ENCODE measurements at regions not wholly inside any gene's neighbourhood (a gene's known extent, or its start where the extent isn't known, plus 50 kb on each side); places are given as distances from the start of the nearest gene placed in this dataset.

DNA sequence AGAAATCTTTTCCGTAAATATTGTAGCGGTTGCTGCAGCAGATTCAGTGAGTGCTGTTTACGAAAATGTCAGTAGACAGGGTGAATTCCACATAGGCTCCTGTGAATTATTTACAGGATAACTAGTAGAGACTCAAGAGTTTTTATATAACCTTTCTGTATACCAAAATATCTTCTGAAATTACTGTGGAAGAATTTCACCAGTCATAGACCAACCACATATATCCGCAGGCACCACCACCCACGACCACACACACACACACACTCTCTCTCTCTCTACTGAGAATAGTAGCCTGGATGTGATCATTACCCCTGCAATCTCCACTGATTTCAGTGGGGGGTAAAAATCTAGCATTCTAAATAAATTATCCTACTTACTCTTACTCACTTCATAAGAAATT lies 341.8 kb downstream of the RBM43 start:
- no peaks in the 10 kb centered on the region for H3K27me3 ChIP-seq (ENCODE audit: control insufficient read depth, low read length)
- H3F3A ChIP-seq (ENCODE audit: control insufficient read depth, insufficient read depth): no peaks in the 10 kb centered on the region
- no peak for TF ChIP-seq EZH2phosphoT487 (IDR thresholded peaks at IDR 0.05; ENCODE audit: borderline replicate concordance, low read length)
- TF ChIP-seq, protein P1, sequence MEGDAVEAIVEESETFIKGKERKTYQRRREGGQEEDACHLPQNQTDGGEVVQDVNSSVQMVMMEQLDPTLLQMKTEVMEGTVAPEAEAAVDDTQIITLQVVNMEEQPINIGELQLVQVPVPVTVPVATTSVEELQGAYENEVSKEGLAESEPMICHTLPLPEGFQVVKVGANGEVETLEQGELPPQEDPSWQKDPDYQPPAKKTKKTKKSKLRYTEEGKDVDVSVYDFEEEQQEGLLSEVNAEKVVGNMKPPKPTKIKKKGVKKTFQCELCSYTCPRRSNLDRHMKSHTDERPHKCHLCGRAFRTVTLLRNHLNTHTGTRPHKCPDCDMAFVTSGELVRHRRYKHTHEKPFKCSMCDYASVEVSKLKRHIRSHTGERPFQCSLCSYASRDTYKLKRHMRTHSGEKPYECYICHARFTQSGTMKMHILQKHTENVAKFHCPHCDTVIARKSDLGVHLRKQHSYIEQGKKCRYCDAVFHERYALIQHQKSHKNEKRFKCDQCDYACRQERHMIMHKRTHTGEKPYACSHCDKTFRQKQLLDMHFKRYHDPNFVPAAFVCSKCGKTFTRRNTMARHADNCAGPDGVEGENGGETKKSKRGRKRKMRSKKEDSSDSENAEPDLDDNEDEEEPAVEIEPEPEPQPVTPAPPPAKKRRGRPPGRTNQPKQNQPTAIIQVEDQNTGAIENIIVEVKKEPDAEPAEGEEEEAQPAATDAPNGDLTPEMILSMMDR (IDR thresholded peaks at IDR 0.05; ENCODE audit: low read depth, low read length, poor library complexity, severe bottlenecking): no peak
- H3K4me1 ChIP-seq (ENCODE audit: control insufficient read depth, low read length): no peaks in the 10 kb centered on the region
- H3K9me2 ChIP-seq (replicated peaks; ENCODE audit: control insufficient read depth, low read length): no peaks in the 10 kb centered on the region
- no peaks in the 10 kb centered on the region for H3K79me2 ChIP-seq (ENCODE audit: control insufficient read depth, low read length)
- H3K4me2 ChIP-seq (ENCODE audit: low read length): no peak overlapping the region
- no peaks in the 10 kb centered on the region for H3K9me3 ChIP-seq (ENCODE audit: control insufficient read depth, insufficient read depth, low read length)
- H3K36me3 ChIP-seq (ENCODE audit: control insufficient read depth, low read length): no peaks in the 10 kb centered on the region
- no peaks in the 10 kb centered on the region for H4K20me1 ChIP-seq (ENCODE audit: control insufficient read depth, insufficient read depth, low read depth, low read length)
- no peak overlapping the region for H3K4me3 ChIP-seq (ENCODE audit: low read length)
- H3K27ac ChIP-seq (ENCODE audit: low read depth, low read length): no peak overlapping the region

DNA sequence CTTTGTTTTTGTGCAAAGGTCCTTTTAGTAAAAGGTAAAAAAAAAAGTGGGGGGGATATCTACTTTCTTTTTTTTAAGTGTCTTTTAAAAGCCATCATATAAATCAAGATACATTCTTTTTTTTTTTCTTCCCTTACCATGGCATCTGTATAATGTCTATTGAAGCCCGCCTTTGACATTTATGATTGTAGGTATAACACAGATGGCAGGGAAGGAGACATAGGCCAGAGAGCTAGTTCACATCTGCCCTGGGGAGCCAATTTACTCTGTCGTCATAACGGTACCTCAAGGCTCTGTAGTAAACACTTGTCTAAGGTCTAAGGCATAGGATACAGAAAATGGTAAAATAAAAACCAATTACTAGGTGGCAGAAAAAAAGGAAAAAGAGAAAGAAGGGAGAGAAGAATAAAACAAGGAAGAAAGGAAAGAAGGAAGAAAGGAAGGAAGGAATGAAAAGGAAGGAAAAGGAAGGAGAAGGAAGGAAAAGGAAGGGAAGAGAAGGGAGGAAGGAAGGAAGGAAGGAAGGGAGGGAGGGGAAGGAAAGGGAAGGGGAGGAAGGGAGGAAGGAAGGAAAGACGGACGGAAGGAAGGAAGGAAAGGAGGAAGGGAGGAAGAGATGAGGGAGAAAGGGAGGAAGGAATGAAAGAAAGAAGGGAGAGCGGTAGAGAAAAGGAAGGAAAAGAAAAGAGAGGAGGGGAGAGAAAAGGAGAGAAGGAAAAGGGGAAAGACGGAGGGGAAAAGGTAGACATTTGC lies 343.5 kb downstream of the RBM43 start:
- no peak overlapping the region for H3K4me2 ChIP-seq (ENCODE audit: low read length)
- no peaks in the 10 kb centered on the region for H3K27me3 ChIP-seq (ENCODE audit: control insufficient read depth, low read length)
- no peaks in the 10 kb centered on the region for H3K9me2 ChIP-seq (replicated peaks; ENCODE audit: control insufficient read depth, low read length)
- no peak for TF ChIP-seq EZH2phosphoT487 (IDR thresholded peaks at IDR 0.05; ENCODE audit: borderline replicate concordance, low read length)
- TF ChIP-seq, protein P1 (IDR thresholded peaks at IDR 0.05; ENCODE audit: low read depth, low read length, poor library complexity, severe bottlenecking): no peak
- H4K20me1 ChIP-seq (ENCODE audit: control insufficient read depth, insufficient read depth, low read depth, low read length): no peaks in the 10 kb centered on the region
- no peaks in the 10 kb centered on the region for H3K79me2 ChIP-seq (ENCODE audit: control insufficient read depth, low read length)
- H3K4me1 ChIP-seq (ENCODE audit: control insufficient read depth, low read length): no peaks in the 10 kb centered on the region
- H3K4me3 ChIP-seq (ENCODE audit: low read length): no peak overlapping the region
- no peaks in the 10 kb centered on the region for H3K9me3 ChIP-seq (ENCODE audit: control insufficient read depth, insufficient read depth, low read length)
- no peaks in the 10 kb centered on the region for H3F3A ChIP-seq (ENCODE audit: control insufficient read depth, insufficient read depth)
- H3K36me3 ChIP-seq (ENCODE audit: control insufficient read depth, low read length): no peaks in the 10 kb centered on the region
- H3K27ac ChIP-seq (ENCODE audit: low read depth, low read length): no peak overlapping the region

DNA sequence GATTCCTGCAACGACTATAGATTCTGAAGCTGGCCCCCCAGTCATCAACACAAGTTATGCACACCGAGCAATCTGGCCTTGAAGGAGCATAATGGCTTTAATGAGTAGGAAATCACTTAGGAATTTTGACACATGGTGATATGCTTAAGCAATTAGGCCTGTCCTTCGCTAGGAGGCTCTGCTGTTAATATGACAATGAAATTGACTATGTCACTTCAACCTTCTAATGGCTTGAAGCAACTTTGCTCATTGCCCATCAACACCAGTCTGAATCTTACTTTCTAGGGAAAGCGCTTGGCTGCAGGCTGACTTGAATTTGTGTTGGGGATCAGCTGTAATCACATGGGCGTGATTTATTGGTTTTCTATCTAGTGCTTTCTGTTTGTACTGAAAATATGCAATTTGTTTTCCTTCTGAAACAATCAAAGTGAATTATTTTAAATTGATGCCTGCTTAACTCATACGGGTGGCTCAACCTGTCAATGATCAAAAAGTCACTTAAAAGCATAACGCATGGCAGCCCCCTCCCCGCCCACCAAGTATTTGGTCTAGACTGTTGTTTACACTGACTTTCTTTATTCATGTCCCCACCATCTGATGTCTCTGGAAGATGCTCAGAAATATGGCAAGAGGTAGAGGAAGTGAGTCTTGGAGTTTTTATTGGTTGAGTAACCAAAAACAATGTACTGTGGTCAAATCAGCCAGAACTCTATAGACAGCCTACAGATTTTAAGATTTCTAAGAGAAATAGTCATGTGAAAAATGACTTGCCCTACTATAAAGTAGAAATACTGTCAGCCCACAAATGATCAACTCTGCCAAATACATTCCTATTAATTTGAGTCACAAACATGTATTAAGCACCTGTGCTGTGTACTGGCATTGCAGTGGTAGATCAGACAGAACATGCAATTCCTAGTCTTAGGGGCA lies 344.9 kb downstream of the RBM43 start:
- Histone ChIP-seq H3K4me2 (ENCODE audit: low read length) (no peak overlapping the region), H3K36me3 (ENCODE audit: control insufficient read depth, low read length) (no peaks in the 10 kb centered on the region), H3K27me3 (ENCODE audit: control insufficient read depth, low read length) (no peaks in the 10 kb centered on the region), H3K4me1 (ENCODE audit: control insufficient read depth, low read length) (no peaks in the 10 kb centered on the region), H3K9me3 (ENCODE audit: control insufficient read depth, insufficient read depth, low read length) (no peaks in the 10 kb centered on the region), H4K20me1 (ENCODE audit: control insufficient read depth, insufficient read depth, low read depth, low read length) (no peaks in the 10 kb centered on the region), H3K4me3 (ENCODE audit: low read length) (no peak overlapping the region), H3F3A (ENCODE audit: control insufficient read depth, insufficient read depth) (no peaks in the 10 kb centered on the region), H3K79me2 (ENCODE audit: control insufficient read depth, low read length) (no peaks in the 10 kb centered on the region), H3K9me2 (replicated peaks; ENCODE audit: control insufficient read depth, low read length) (no peaks in the 10 kb centered on the region), H3K27ac (ENCODE audit: low read depth, low read length) (no peak overlapping the region)
- TF ChIP-seq, protein P1 (IDR thresholded peaks at IDR 0.05; ENCODE audit: low read depth, low read length, poor library complexity, severe bottlenecking): no peak
- no peak for TF ChIP-seq EZH2phosphoT487 (IDR thresholded peaks at IDR 0.05; ENCODE audit: borderline replicate concordance, low read length)

Data from DOHH2 (cell line).